HCT116 (cell line): ENCODE measurements at regions not wholly inside any gene's neighbourhood (a gene's known extent, or its start where the extent isn't known, plus 50 kb on each side); places are given as distances from the start of the nearest gene placed in this dataset.
A peak's percentile ranks its signal among the peaks of the same experiment; 100 is the strongest.
"Not testable (repeated sequence)": the region's sequence is repeated elsewhere in the genome, so short reads cannot be mapped to it uniquely, and the experiment has no call there.

Experiments used
- ATAC-seq: fragments of 200-7000 bp; cut with Tn5 transposase; 2 replicates; pipeline ENCODE4 v1.9.1; 2020; ENCODE audit warnings: mild to moderate bottlenecking, moderate library complexity
- BruUV-seq: library from RNA; stranded (reverse); fragments of 400-500 nt; replicated peaks from 2 replicates; lab custom pipeline; 2021; lab: Mats Ljungman, UMichigan
- CTCF ChIA-PET: fragments of 300-600 bp; sonication (Branson Sonifier 250); formaldehyde crosslinking; loops from one replicate; lab custom pipeline; 2021; ENCODE audit warnings: antibody characterized with exemption; lab: Charles Lee
- POLR2A ChIA-PET: fragments of 300-600, 350-600 bp; sonication (Branson Sonifier 250); formaldehyde crosslinking; loops from one replicate; lab custom pipeline; 2021; ENCODE audit warnings: antibody characterized with exemption; lab: Charles Lee
- RAD21 ChIA-PET, 2 experiments: fragments of 300-600 bp; sonication (Branson Sonifier 250); formaldehyde crosslinking; loops; one replicate each; lab custom pipeline; 2023; ENCODE audit warnings: low total read pairs in 2 of 2; ENCODE audit not compliant: uncharacterized antibody in 2 of 2, unreplicated experiment in 2 of 2, low non-redundant PET in 1 of 2; lab: Charles Lee
- DNase-seq: peaks from one replicate; pipeline ENCODE4 v3.0.0-alpha.2; 2010; ENCODE audit warnings: low read depth, low spot score
- H2AFZ ChIP-seq: fragments of 200-600 bp; shearing (Covaris generic), sonication (generic); 2 replicates; pipeline ENCODE4 v1.6.1; 2017; ENCODE audit warnings: low read depth, mixed run types, mixed read lengths, antibody characterized with exemption, low read length; ENCODE audit not compliant: poor library complexity, severe bottlenecking
- H3K27ac ChIP-seq: 2 replicates; pipeline ENCODE4 v1.5.1; 2012; ENCODE audit warnings: low read depth, low read length
- H3K27me3 ChIP-seq: fragments of 200-600 bp; sonication (generic); 2 replicates; pipeline ENCODE4 v1.6.1; 2016; ENCODE audit warnings: mixed run types, low read length, mixed read lengths; ENCODE audit not compliant: insufficient read depth
- H3K36me3 ChIP-seq, 2 experiments: fragments of 200-500 bp in 1 of 2; fragments of 200-600 bp in 1 of 2; sonication (Bioruptor generic) in 1 of 2; sonication (generic) in 1 of 2; 2 replicates each; pipeline versions ENCODE4 v1.5.1 to v1.6.1; 2014 to 2016; ENCODE audit warnings: low read length in 2 of 2, inconsistent platforms in 1 of 2, mixed read lengths in 1 of 2, mixed run types in 1 of 2; ENCODE audit not compliant: insufficient read depth in 2 of 2, control insufficient read depth in 1 of 2
- H3K4me1 ChIP-seq, 2 experiments: fragments of 200-600 bp in 1 of 2; sonication (generic) in 1 of 2; 2 replicates each; pipeline versions ENCODE4 v1.5.1 to v1.6.1; 2012 to 2017; ENCODE audit warnings: low read length in 2 of 2, inconsistent platforms in 1 of 2, mild to moderate bottlenecking in 1 of 2, mixed read lengths in 1 of 2, mixed run types in 1 of 2, moderate library complexity in 1 of 2; ENCODE audit not compliant: insufficient read depth in 2 of 2, control insufficient read depth in 1 of 2
- H3K4me2 ChIP-seq: fragments of 200-600 bp; sonication (generic); 2 replicates; pipeline ENCODE4 v1.6.1; 2017; ENCODE audit warnings: mixed run types, low read length, mixed read lengths
- H3K4me3 ChIP-seq, 2 experiments: fragments of 200-600 bp in 1 of 2; sonication (generic) in 1 of 2; replicated peaks in 1 of 2; 2 replicates each; pipeline ENCODE4 v1.5.1; 2011 to 2016; ENCODE audit warnings: low read length in 2 of 2, control low read depth in 1 of 2, low read depth in 1 of 2, mild to moderate bottlenecking in 1 of 2, mixed read lengths in 1 of 2, mixed run types in 1 of 2
- H3K79me2 ChIP-seq: fragments of 200-600 bp; sonication (generic); 2 replicates; pipeline ENCODE4 v1.6.1; 2017; ENCODE audit warnings: mild to moderate bottlenecking, mixed run types, low read length, moderate library complexity, mixed read lengths; ENCODE audit not compliant: insufficient read depth
- H3K9ac ChIP-seq: fragments of 200-600 bp; sonication (generic); 2 replicates; pipeline ENCODE4 v1.6.1; 2016; ENCODE audit warnings: low read length, mixed read lengths
- H3K9me2 ChIP-seq: fragments of 200-600 bp; sonication (generic), shearing (Covaris generic); 2 replicates; pipeline ENCODE4 v1.6.1; 2017; ENCODE audit warnings: mixed run types, mild to moderate bottlenecking, moderate library complexity; ENCODE audit not compliant: insufficient read depth
- H3K9me3 ChIP-seq, 2 experiments: fragments of 200-500 bp in 1 of 2; fragments of 200-600 bp in 1 of 2; sonication (Bioruptor generic) in 1 of 2; sonication (generic) in 1 of 2; 2 replicates each; pipeline ENCODE4 v1.6.1; 2014 to 2017; ENCODE audit warnings: low read length in 2 of 2, mixed read lengths in 2 of 2, inconsistent platforms in 1 of 2, low read depth in 1 of 2, mild to moderate bottlenecking in 1 of 2, mixed run types in 1 of 2, moderate library complexity in 1 of 2; ENCODE audit not compliant: control insufficient read depth in 1 of 2, insufficient read depth in 1 of 2
- H4K20me1 ChIP-seq: fragments of 200-600 bp; sonication (generic), shearing (Covaris generic); 2 replicates; pipeline ENCODE4 v1.6.1; 2017; ENCODE audit warnings: mixed run types, mild to moderate bottlenecking, moderate library complexity; ENCODE audit not compliant: insufficient read depth
- intact Hi-C: fragments of 100-400 bp; cut with micrococcal nuclease; formaldehyde crosslinking; loops from 2 replicates; pipeline ENCODE4 v1.10.0; 2022

- POLR2A ChIA-PET, H3K79me2 ChIP-seq, H3K36me3 ChIP-seq, intact Hi-C loops, H3K4me1 ChIP-seq, DNase-seq, H2AFZ ChIP-seq, H3K27me3 ChIP-seq, H3K9me3 ChIP-seq, H3K27ac ChIP-seq, RAD21 ChIA-PET, H3K9me2 ChIP-seq, CTCF ChIA-PET, H4K20me1 ChIP-seq: not testable (repeated sequence)
- Histone ChIP-seq H3K4me2 (peak overlapping the region; percentile 47), H3K9ac (0 out of 2 replicates have a peak overlapping the region, but pooled peaks have one; percentile 35), H3K4me3 (peak overlapping the region; percentile 39 to 48)
- peak; percentile 95 for ATAC-seq
- BruUV-seq: TSS peak; percentile 64
Measured at GRCh38 chr15:32536507-32537172, 56.6 kb upstream of the GOLGA8N start.

GRCh38 chr15:32536057-32536493, 57.2 kb upstream of the GOLGA8N start:
- peak; percentile 60 for ATAC-seq
- H2AFZ ChIP-seq, H3K4me3 ChIP-seq, H3K79me2 ChIP-seq, BruUV-seq, H3K9me3 ChIP-seq, H3K4me1 ChIP-seq, DNase-seq, POLR2A ChIA-PET, H3K9me2 ChIP-seq, H4K20me1 ChIP-seq, H3K27ac ChIP-seq, H3K36me3 ChIP-seq, CTCF ChIA-PET, H3K4me2 ChIP-seq, RAD21 ChIA-PET, intact Hi-C loops, H3K9ac ChIP-seq, H3K27me3 ChIP-seq: not testable (repeated sequence)

- RAD21 ChIA-PET, DNase-seq, H3K9ac ChIP-seq, H3K9me3 ChIP-seq, BruUV-seq, H3K9me2 ChIP-seq, H3K4me3 ChIP-seq, H3K27me3 ChIP-seq, H4K20me1 ChIP-seq, ATAC-seq, H3K4me2 ChIP-seq, H3K79me2 ChIP-seq, H3K4me1 ChIP-seq, H3K27ac ChIP-seq, CTCF ChIA-PET, H3K36me3 ChIP-seq, H2AFZ ChIP-seq, POLR2A ChIA-PET, intact Hi-C loops: not testable (repeated sequence)
Measured at GRCh38 chr15:32535150-32535898, 57.9 kb upstream of the GOLGA8N start.

GRCh38 chr15:32522900-32523299, 67.5 kb upstream of the GOLGA8O start:
- H3K9ac ChIP-seq, POLR2A ChIA-PET, BruUV-seq, H3K9me2 ChIP-seq, DNase-seq, H3K4me2 ChIP-seq, H3K4me3 ChIP-seq, H2AFZ ChIP-seq, H4K20me1 ChIP-seq, RAD21 ChIA-PET, H3K27ac ChIP-seq, intact Hi-C loops, H3K9me3 ChIP-seq, H3K79me2 ChIP-seq, H3K4me1 ChIP-seq, CTCF ChIA-PET, ATAC-seq, H3K36me3 ChIP-seq, H3K27me3 ChIP-seq: not testable (repeated sequence)
